OCI-LY3 (cell line): ENCODE measurements at regions not wholly inside any gene's neighbourhood (a gene's known extent, or its start where the extent isn't known, plus 50 kb on each side); places are given as distances from the start of the nearest gene placed in this dataset.

Experiments used
- H2AFZ ChIP-seq: fragments of 200-600, 300-600 bp; shearing (Covaris generic); 2 replicates; pipeline ENCODE4 v1.6.0; 2014; ENCODE audit warnings: antibody characterized with exemption, low read depth, low read length
- H3K27ac ChIP-seq: fragments of 200-600, 300-600 bp; sonication (generic); 2 replicates; pipeline ENCODE4 v1.5.1; 2014; ENCODE audit warnings: mild to moderate bottlenecking, low read length, moderate library complexity, mixed read lengths
- H3K27me3 ChIP-seq: fragments of 200-600, 300-600 bp; sonication (generic); 2 replicates; pipeline ENCODE4 v1.6.1; 2014; ENCODE audit warnings: low read depth, low read length, mixed read lengths
- H3K36me3 ChIP-seq: fragments of 200-600, 300-600 bp; sonication (generic); replicated peaks from 2 replicates; pipeline ENCODE3; 2014; ENCODE audit warnings: low read depth, low read length, mixed read lengths
- H3K4me1 ChIP-seq: fragments of 300-600, 200-600 bp; sonication (generic); 2 replicates; pipeline ENCODE4 v1.6.1; 2014; ENCODE audit warnings: low read length, mixed read lengths
- H3K4me2 ChIP-seq: fragments of 200-600, 300-600 bp; sonication (generic); 2 replicates; pipeline ENCODE4 v1.6.1; 2014; ENCODE audit warnings: low read length, mixed read lengths
- H3K4me3 ChIP-seq: fragments of 300-600, 200-600 bp; sonication (generic); 2 replicates; pipeline ENCODE4 v1.5.1; 2014; ENCODE audit warnings: antibody characterized with exemption, mild to moderate bottlenecking, low read length, moderate library complexity
- H3K79me2 ChIP-seq: fragments of 300-600, 200-600 bp; shearing (Covaris generic); 2 replicates; pipeline ENCODE4 v1.6.1; 2014; ENCODE audit warnings: mild to moderate bottlenecking, low read length, mixed read lengths
- H3K9ac ChIP-seq: fragments of 300-600, 200-600 bp; shearing (Covaris generic); 2 replicates; pipeline ENCODE4 v1.6.0; 2014; ENCODE audit warnings: mild to moderate bottlenecking, low read length, moderate library complexity
- H3K9me3 ChIP-seq: fragments of 200-600, 300-600 bp; shearing (Covaris generic); 2 replicates; pipeline ENCODE4 v1.6.1; 2014; ENCODE audit warnings: low read length, mixed read lengths; ENCODE audit not compliant: insufficient read depth
- H4K20me1 ChIP-seq: fragments of 200-600, 300-600 bp; sonication (generic); 2 replicates; pipeline ENCODE4 v1.6.1; 2016; ENCODE audit warnings: low read length, mixed read lengths; ENCODE audit not compliant: insufficient read depth
- CTCF ChIP-seq: fragments of 200-600, 300-600 bp; sonication (generic); IDR thresholded peaks from 2 replicates; pipeline ENCODE4 v1.5.1; 2014; ENCODE audit warnings: antibody characterized with exemption, low read length, low read depth
- EZH2phosphoT487 ChIP-seq: fragments of 200-600 bp; shearing (Covaris generic); IDR thresholded peaks from 2 replicates; pipeline ENCODE4 v1.6.1; 2018; ENCODE audit warnings: antibody characterized with exemption, mixed run types, low read depth

- Histone ChIP-seq H3K27ac (no peak overlapping the region), H2AFZ (no peak overlapping the region), H4K20me1 (no peaks in the 10 kb centered on the region), H3K4me1 (peaks cover 10% of the 10 kb centered on the region), H3K79me2 (no peaks in the 10 kb centered on the region), H3K27me3 (no peaks in the 10 kb centered on the region), H3K36me3 (no peaks in the 10 kb centered on the region), H3K4me3 (no peak overlapping the region), H3K9ac (no peak overlapping the region), H3K9me3 (no peaks in the 10 kb centered on the region), H3K4me2 (no peak overlapping the region)
- TF ChIP-seq CTCF: no peak
- TF ChIP-seq EZH2phosphoT487: no peak
Measured at GRCh38 chr4:20046931-20047677, 204.6 kb upstream of the SLIT2 start.

GRCh38 chr4:20046179-20046578 lies 205.5 kb upstream of the SLIT2 start:
- H3K4me2 ChIP-seq: no peak overlapping the region
- no peak overlapping the region for H2AFZ ChIP-seq
- no peak overlapping the region for H3K27ac ChIP-seq
- no peaks in the 10 kb centered on the region for H3K36me3 ChIP-seq
- H3K4me3 ChIP-seq: no peak overlapping the region
- no peaks in the 10 kb centered on the region for H3K79me2 ChIP-seq
- H3K9me3 ChIP-seq: no peaks in the 10 kb centered on the region
- TF ChIP-seq CTCF (no peak), EZH2phosphoT487 (no peak)
- peaks cover 8% of the 10 kb centered on the region for H3K4me1 ChIP-seq
- no peaks in the 10 kb centered on the region for H4K20me1 ChIP-seq
- no peak overlapping the region for H3K9ac ChIP-seq
- no peaks in the 10 kb centered on the region for H3K27me3 ChIP-seq

GRCh38 chr4:20044966-20045365 lies 206.7 kb upstream of the SLIT2 start:
- Histone ChIP-seq H3K4me1 (no peaks in the 10 kb centered on the region), H4K20me1 (no peaks in the 10 kb centered on the region), H3K4me3 (no peak overlapping the region), H3K27ac (no peak overlapping the region), H3K36me3 (no peaks in the 10 kb centered on the region), H3K9me3 (no peaks in the 10 kb centered on the region), H2AFZ (no peak overlapping the region), H3K79me2 (no peaks in the 10 kb centered on the region), H3K27me3 (no peaks in the 10 kb centered on the region), H3K9ac (no peak overlapping the region), H3K4me2 (no peak overlapping the region)
- no peak for TF ChIP-seq CTCF
- TF ChIP-seq EZH2phosphoT487: no peak

- Histone ChIP-seq H4K20me1 (no peaks in the 10 kb centered on the region), H3K79me2 (no peaks in the 10 kb centered on the region), H3K9ac (no peak overlapping the region), H3K4me3 (no peak overlapping the region), H2AFZ (no peak overlapping the region), H3K36me3 (no peaks in the 10 kb centered on the region), H3K9me3 (no peaks in the 10 kb centered on the region), H3K4me1 (no peaks in the 10 kb centered on the region), H3K27me3 (no peaks in the 10 kb centered on the region), H3K4me2 (no peak overlapping the region), H3K27ac (no peak overlapping the region)
- TF ChIP-seq CTCF (no peak), EZH2phosphoT487 (no peak)
Measured at GRCh38 chr4:20044502-20044911, 207.2 kb upstream of the SLIT2 start.
